HT-29 (cell line): ENCODE measurements at regions not wholly inside any gene's neighbourhood (a gene's known extent, or its start where the extent isn't known, plus 50 kb on each side); places are given as distances from the start of the nearest gene placed in this dataset.

Source experiments
- DNase-seq: peaks from one replicate; pipeline ENCODE4 v3.0.0-alpha.2; 2015; ENCODE audit warnings: low spot score

DNA sequence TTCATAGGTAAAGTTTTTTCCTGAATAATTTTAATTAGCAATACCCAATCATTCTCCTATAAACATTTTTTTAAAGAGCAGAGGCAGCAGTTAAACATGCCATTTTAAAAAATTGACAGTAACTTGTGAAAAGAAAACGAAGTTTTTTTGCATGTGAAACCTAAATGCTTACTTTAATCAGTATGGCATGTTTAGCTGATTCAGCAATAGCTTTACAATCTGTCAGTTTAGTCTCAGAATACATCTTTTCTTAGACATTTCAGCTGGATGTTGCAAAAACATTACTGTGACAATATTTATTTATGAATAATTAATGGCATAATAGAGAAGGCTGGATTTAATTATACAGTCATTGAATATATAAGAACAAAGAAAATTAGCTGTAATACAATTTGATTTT is 1132.4 kb upstream of the ADGRL2 start:
- DNase-seq, result no peak

- DNase-seq, result no peak
These were observed 1134.7 kb upstream of the ADGRL2 start for GRCh38 chr1:80666073-80666472.

- no peak for DNase-seq
These were observed 1141.6 kb upstream of the ADGRL2 start for GRCh38 chr1:80659161-80659560.

DNA sequence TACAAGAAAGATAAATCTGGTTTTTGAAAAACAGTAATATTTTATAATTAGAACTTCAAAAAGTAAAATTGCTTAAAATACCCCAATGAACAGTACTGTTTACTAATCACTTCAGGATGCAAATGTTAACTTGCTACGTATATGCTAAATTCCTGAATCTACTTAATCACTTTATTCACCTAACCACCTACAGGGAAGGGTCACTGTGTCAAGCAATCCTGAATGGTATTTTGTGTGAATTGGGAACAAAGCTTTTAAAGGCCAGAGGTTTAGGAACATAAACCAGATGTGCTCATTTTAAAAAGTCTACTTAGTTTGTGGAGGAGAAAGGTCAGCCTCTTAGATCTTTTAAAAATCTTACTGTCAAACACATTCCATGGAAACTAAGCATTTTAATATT is 1143.0 kb upstream of the ADGRL2 start:
- peak; percentile 4 for DNase-seq

GRCh38 chr1:80657044-80657643 is 1143.6 kb upstream of the ADGRL2 start:
- DNase-seq, result peak; percentile 42

DNA sequence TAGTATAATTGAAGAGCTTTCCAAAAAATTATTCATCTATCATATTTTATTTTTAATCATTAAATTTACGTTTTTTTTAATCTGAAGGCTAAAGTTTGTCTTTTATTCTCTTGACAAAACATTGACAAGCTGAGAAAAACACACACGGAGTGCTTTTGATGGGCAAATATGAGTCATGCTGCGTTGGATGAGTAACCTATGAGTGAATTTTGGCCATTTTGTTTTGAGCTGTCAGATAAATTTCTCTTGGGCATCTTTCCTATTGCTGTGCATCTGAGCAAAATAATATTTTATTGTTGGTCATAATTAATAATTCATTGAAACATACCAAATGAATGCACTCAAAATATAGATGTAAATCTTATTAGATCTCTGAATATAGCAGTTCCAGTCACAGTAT is 1144.1 kb upstream of the ADGRL2 start:
- DNase-seq, result peak; percentile 46

- DNase-seq, result peak; percentile 79
These were observed 1144.6 kb upstream of the ADGRL2 start for GRCh38 chr1:80656014-80656636.

- DNase-seq, result no peak
These were observed 1154.7 kb upstream of the ADGRL2 start for GRCh38 chr1:80646053-80646452.

- no peak for DNase-seq
These were observed 1155.1 kb upstream of the ADGRL2 start for GRCh38 chr1:80645621-80646020.

DNA sequence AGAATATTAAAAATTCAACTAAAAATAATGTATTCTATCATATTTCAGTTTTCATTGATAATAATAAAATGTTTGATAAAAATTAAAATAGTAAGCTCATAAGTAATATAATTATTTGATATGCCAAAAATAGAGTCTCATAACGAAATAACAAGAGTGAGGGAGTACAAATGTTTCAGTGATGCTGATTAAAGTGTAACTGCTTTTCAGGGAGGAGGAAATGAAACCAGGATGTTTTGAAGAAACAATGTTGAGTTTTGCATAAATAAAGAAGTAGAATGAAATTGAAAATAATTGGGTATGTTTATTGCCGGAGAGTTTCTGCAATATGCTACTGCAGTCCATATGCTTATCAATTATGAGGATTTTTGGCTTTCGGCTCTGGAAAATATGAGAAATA is 1159.8 kb upstream of the ADGRL2 start:
- DNase-seq, result no peak

DNA sequence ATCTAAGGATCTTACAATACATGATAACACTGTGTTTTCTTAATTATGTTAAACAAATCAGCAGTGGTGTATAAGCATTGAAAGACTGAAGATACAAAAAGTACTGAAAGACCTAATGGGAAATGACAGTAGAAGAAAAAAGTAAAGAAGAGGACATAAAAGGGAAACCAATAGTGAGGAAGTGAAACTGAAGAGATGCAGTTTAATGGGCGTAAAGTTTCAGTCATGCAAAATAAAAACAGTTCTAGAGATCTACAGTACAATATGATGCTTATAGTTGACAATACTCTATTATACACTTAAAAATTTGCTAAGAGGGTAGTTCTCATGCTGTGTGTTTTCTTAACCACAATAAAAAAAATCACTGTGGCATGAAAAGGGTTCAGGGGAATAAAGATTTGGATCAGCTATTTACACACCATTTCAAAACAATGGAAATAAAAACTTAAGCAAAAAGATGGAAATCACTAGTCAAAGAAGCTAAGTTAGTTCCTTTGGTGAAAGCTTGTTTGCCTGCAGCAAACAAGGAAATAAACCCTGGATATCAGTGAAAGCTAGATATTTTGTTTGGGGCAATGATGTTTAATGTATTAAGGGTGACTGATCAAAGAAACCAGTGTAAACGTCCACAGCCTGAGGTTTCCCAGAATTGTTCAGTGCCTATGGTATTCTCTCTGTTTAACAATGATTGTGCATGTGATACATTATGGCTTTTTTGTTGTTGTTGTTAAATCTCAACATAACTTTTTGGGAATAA is 1160.8 kb upstream of the ADGRL2 start:
- DNase-seq, result peak; percentile 26

- no peak for DNase-seq
These were observed 1166.6 kb upstream of the ADGRL2 start for GRCh38 chr1:80633947-80634706.

GRCh38 chr1:80632284-80632683 is 1168.5 kb upstream of the ADGRL2 start:
- no peak for DNase-seq

GRCh38 chr1:80629304-80629837 is 1171.4 kb upstream of the ADGRL2 start:
- DNase-seq, result no peak

GRCh38 chr1:80624682-80625081 is 1176.1 kb upstream of the ADGRL2 start:
- DNase-seq, result no peak

DNA sequence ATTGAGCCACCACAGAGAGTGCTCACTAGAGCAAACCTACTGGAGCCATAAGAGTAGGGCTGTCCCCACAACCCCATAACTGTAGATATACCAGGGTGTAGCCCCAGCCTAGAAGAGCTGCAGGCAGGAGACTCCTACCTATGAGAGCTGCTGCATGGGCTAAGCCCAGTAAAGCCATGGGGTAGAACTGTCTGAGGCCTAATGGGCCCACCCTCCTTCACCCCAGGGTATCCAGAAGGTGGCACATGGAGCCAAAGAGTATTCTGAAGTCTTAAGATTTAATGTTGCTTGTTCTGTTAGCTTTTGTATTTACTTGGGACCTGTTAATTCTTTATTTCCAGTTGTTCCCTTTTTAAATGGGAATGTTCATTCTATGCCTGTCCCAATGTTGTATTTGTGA is 1193.7 kb upstream of the ADGRL2 start:
- DNase-seq, result no peak

DNA sequence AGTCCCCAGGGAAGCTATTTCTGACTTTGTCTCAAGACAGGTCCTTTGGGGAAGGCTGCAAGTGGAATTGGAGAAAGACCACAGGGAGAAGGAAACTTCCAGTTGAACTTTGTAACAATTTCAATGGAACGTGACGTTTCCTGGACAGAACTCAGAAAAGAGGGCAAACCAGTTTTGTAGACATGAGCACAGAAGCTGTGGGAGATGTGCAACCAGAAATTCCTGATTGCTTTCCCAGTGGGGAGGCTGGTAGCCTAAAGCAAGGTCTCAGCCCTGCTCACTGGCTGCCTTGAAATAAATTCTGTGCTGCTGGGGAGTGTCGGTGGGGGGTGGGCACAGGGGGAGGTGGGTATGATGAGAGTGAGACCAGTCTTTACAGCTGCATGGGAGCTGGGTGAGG is 1206.7 kb upstream of the ADGRL2 start:
- peak; percentile 75 for DNase-seq

DNA sequence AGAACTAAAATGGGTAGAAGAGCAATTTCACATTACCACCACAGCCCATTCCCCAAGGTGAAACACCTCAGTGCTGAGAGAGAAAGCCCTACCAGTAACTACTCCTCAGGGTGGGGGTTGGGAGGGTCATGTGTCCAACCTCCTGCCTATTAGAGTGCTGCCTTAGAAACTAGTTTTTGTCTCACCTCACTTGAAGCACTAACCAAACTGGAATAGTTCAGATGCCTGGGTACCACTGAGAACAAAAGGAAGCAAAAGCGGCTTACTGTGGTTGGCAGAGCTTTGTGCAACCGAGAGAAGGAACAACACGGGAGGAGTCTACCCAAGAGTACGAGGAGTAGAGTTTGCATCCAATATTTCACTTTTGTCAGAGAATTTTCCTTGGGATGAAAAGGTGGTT is 1207.5 kb upstream of the ADGRL2 start:
- peak; percentile 1 for DNase-seq

- DNase-seq, result no peak
These were observed 1217.8 kb upstream of the ADGRL2 start for GRCh38 chr1:80582980-80583379.

- no peak for DNase-seq
These were observed 1221.7 kb upstream of the ADGRL2 start for GRCh38 chr1:80579055-80579454.

DNA sequence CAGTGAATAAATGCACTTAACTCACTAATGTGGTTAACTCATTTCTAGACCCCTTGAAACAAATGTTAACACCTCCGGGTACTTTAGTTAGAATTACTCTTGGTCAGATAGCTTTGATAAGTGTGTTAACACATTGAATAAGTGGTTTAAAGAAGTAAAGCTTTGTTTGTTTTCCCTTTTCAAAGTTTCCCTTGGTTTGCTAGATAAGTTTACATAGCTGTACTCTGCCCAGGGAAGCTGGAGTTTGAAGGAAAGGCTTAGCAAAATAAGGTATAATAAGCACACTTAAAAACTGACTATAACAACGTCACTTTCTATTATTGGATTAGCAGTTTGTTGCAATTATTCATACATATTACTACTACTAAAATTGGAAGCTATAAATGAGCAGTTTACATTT is 1233.9 kb upstream of the ADGRL2 start:
- DNase-seq, result no peak

- DNase-seq, result no peak
These were observed 1234.6 kb upstream of the ADGRL2 start for GRCh38 chr1:80566123-80566522.
